ENCODE measurements at regions not wholly inside any gene's neighbourhood (a gene's known extent, or its start where the extent isn't known, plus 50 kb on each side); places are given as distances from the start of the nearest gene placed in this dataset.

DNA sequence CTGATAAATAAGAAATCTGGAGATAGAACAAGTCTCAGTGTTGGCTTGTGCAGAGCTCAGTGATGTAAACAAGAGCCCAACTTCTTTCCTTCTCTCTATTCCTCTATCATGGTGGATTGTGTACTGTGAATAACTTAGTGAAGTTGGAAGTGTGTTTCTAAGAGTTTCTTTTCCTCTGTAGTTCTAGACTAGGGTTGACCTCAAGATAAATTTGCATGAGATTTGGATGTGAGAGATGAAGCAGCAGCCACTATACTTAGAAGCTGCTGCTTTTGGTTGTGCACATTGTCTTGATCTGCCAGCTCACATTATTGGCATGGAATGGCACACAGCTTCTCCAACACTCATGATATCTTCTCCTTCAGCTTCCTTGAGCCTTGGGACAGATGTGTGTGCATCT lies 198.9 kb upstream of the ZP4 start:
- H3K27ac ChIP-seq (ENCODE audit: low read depth, low read length), result no peak overlapping the region
- TF ChIP-seq, protein P1, sequence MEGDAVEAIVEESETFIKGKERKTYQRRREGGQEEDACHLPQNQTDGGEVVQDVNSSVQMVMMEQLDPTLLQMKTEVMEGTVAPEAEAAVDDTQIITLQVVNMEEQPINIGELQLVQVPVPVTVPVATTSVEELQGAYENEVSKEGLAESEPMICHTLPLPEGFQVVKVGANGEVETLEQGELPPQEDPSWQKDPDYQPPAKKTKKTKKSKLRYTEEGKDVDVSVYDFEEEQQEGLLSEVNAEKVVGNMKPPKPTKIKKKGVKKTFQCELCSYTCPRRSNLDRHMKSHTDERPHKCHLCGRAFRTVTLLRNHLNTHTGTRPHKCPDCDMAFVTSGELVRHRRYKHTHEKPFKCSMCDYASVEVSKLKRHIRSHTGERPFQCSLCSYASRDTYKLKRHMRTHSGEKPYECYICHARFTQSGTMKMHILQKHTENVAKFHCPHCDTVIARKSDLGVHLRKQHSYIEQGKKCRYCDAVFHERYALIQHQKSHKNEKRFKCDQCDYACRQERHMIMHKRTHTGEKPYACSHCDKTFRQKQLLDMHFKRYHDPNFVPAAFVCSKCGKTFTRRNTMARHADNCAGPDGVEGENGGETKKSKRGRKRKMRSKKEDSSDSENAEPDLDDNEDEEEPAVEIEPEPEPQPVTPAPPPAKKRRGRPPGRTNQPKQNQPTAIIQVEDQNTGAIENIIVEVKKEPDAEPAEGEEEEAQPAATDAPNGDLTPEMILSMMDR (IDR thresholded peaks at IDR 0.05; ENCODE audit: low read depth, low read length), result no peak
- H3K4me3 ChIP-seq (ENCODE audit: low read depth, low read length), result no peak overlapping the region
- peaks cover 7% of the 10 kb centered on the region; the same call in 1 of the 2 replicates for H3K9me3 ChIP-seq (ENCODE audit: control insufficient read depth, insufficient read depth, low read length)
- ChIA-PET POLR2A (interaction anchor here (0.5 kb wide), 1 partner anchor 457 kb away, joined by 4 read pairs; no protein-coding TSS in a partner anchor), CTCF (no interaction called here)
- DNase-seq (ENCODE audit: low read depth, low spot score), result no peak
- H3K27me3 ChIP-seq (ENCODE audit: control insufficient read depth, insufficient read depth, low read length), result no peaks in the 10 kb centered on the region

DNA sequence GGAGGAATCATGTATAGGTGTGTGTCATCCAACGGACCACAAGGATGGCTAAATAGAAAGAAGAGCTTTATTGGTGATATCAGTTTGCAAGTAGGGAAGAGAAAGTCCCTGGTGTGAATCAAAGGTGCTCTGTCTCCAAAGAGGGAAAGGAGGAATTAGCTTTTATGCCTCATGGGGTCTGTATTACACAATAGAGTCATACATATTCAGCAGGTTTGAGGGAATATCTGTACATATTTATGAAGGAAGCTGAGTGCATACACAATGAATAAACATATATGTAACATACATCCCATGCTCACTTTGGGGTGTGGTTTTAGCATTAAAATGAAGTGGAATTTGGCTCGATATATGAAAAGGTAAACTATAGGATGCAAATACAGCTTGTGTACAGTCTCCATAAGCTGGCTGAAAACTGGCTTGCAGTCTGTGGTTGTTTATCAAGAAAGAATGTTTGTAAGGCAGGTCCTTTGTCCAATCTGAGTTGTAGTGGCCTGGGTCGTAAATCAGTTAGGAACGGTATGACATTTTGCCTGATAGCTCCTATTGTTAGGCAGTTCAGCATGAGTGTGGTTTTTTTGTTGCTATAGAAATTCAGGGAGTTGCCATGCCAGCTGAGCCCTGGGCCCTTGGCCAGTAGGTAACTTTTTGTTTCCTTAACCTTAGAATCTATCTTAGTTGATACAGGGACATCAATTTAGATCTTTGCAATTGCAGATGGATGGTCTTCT lies 198.0 kb upstream of the ZP4 start:
- Histone ChIP-seq H3K27me3 (ENCODE audit: control insufficient read depth, insufficient read depth, low read length) (no peaks in the 10 kb centered on the region), H3K9me3 (ENCODE audit: control insufficient read depth, insufficient read depth, low read length) (peaks cover 11% of the 10 kb centered on the region; the same call in 1 of the 2 replicates), H3K4me3 (ENCODE audit: low read depth, low read length) (no peak overlapping the region), H3K27ac (ENCODE audit: low read depth, low read length) (no peak overlapping the region)
- DNase-seq (ENCODE audit: low read depth, low spot score), result no peak
- TF ChIP-seq, protein P1 (IDR thresholded peaks at IDR 0.05; ENCODE audit: low read depth, low read length), result no peak
- ChIA-PET CTCF (no interaction called here), POLR2A (no interaction called here)

DNA sequence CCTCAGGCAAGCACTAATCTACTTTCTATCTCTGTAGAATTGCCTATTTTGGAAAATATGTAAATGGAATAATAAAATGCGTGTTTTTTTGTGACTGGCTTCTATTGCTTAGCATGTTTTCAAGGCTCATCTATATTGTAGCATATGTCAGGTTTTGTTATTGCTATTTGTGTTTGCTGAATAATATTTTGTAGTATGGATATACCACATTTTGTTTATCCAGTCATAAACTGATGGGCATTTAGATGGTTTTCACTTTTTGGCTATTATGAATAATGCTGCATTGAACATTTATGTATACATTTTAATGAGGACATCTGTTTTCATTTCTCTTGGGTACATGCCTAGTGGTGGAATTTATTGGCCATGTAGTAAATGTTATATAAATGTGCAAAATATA lies 183.3 kb upstream of the ZP4 start:
- H3K4me3 ChIP-seq (ENCODE audit: low read depth, low read length), result no peak overlapping the region
- TF ChIP-seq, protein P1 (IDR thresholded peaks at IDR 0.05; ENCODE audit: low read depth, low read length), result no peak
- H3K9me3 ChIP-seq (ENCODE audit: control insufficient read depth, insufficient read depth, low read length), result peaks cover 14% of the 10 kb centered on the region
- CTCF ChIA-PET, result no interaction called here
- H3K27ac ChIP-seq (ENCODE audit: low read depth, low read length), result no peak overlapping the region
- POLR2A ChIA-PET, result no interaction called here
- no peak for DNase-seq (ENCODE audit: low read depth, low spot score)
- H3K27me3 ChIP-seq (ENCODE audit: control insufficient read depth, insufficient read depth, low read length), result no peaks in the 10 kb centered on the region

DNA sequence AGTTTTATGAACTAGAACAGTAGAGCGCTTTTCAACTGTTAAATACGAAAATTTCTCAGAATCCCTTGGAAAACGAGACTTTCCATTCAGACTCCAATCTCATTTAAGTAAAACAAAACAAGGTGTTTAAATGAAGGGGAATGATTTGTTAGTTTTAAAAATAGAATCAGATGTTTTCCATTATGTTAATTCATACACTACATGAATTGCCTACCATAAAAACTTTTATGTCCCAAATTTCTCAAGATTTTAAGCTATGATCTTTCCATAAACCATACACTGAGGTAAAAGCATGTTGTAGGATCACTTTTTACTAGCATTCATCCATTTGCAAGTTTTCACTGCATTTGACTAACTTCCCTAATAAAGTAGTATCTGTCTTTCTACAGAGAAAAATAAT lies 180.3 kb upstream of the ZP4 start:
- H3K4me3 ChIP-seq (ENCODE audit: low read depth, low read length), result no peak overlapping the region
- peaks cover 14% of the 10 kb centered on the region for H3K9me3 ChIP-seq (ENCODE audit: control insufficient read depth, insufficient read depth, low read length)
- ChIA-PET CTCF (no interaction called here), POLR2A (no interaction called here)
- no peaks in the 10 kb centered on the region for H3K27me3 ChIP-seq (ENCODE audit: control insufficient read depth, insufficient read depth, low read length)
- TF ChIP-seq, protein P1 (IDR thresholded peaks at IDR 0.05; ENCODE audit: low read depth, low read length), result no peak
- DNase-seq (ENCODE audit: low read depth, low spot score), result no peak
- no peak overlapping the region for H3K27ac ChIP-seq (ENCODE audit: low read depth, low read length)

DNA sequence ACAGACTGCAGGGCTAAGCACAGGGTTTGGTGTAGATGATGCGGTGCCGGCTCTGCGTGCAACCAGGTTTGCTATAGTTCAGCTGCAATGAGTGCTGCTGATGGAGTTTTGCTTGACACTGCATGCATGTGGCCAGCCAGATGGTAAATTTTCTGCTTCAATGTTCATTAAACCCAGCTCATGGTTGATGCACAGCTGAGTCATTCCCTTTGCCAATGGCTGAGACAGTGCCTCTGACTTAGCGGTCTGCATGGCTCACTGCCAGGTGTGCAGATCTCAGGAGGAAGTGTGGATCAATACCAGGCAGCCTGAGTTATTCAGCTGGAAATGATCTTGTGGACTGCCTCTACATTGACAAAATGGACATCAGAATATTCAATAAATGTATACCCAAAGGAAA lies 172.7 kb upstream of the ZP4 start:
- H3K4me3 ChIP-seq (ENCODE audit: low read depth, low read length), result no peak overlapping the region
- ChIA-PET POLR2A (no interaction called here), CTCF (no interaction called here)
- TF ChIP-seq, protein P1 (IDR thresholded peaks at IDR 0.05; ENCODE audit: low read depth, low read length), result no peak
- no peaks in the 10 kb centered on the region for H3K27me3 ChIP-seq (ENCODE audit: control insufficient read depth, insufficient read depth, low read length)
- no peak for DNase-seq (ENCODE audit: low read depth, low spot score)
- H3K9me3 ChIP-seq (ENCODE audit: control insufficient read depth, insufficient read depth, low read length), result peaks cover 21% of the 10 kb centered on the region; the same call in 1 of the 2 replicates
- no peak overlapping the region for H3K27ac ChIP-seq (ENCODE audit: low read depth, low read length)
